ENCODE measurements at regions not wholly inside any gene's neighbourhood (a gene's known extent, or its start where the extent isn't known, plus 50 kb on each side); places are given as distances from the start of the nearest gene placed in this dataset.

- TF ChIP-seq, protein P1, sequence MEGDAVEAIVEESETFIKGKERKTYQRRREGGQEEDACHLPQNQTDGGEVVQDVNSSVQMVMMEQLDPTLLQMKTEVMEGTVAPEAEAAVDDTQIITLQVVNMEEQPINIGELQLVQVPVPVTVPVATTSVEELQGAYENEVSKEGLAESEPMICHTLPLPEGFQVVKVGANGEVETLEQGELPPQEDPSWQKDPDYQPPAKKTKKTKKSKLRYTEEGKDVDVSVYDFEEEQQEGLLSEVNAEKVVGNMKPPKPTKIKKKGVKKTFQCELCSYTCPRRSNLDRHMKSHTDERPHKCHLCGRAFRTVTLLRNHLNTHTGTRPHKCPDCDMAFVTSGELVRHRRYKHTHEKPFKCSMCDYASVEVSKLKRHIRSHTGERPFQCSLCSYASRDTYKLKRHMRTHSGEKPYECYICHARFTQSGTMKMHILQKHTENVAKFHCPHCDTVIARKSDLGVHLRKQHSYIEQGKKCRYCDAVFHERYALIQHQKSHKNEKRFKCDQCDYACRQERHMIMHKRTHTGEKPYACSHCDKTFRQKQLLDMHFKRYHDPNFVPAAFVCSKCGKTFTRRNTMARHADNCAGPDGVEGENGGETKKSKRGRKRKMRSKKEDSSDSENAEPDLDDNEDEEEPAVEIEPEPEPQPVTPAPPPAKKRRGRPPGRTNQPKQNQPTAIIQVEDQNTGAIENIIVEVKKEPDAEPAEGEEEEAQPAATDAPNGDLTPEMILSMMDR (conservative IDR thresholded peaks at IDR 0.05; ENCODE audit: low read length): no peak
- no peak overlapping the region for H3K4me3 ChIP-seq (ENCODE audit: low read length)
These were observed 351.8 kb downstream of the CASP12 start for GRCh38 chr11:104546501-104546900.

GRCh38 chr11:104541701-104542100, 356.6 kb downstream of the CASP12 start:
- TF ChIP-seq, protein P1 (conservative IDR thresholded peaks at IDR 0.05; ENCODE audit: low read length): no peak
- DNase-seq (ENCODE audit: low read depth): no peak

More at GRCh38 chr11:104546501-104546900, 351.8 kb downstream of the CASP12 start:
- DNase-seq (ENCODE audit: low read depth): no peak

DNA sequence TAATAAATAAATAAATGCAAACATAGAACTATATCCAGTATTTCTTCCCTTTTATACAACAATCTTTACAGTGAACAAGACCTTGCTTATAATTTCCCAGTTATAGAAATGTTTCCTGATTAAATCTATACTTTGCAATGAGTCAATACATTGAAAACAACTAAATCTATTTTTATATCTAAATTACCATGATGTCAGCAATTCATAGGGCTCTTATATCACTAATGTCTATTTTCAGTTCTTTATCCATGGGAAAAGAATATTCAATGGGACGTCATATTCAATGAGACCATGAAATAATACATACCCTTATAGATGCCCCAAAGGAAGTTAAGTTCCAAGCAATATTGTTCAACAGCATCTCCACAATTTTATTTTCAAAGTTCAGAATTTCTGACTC, 359.9 kb downstream of the CASP12 start:
- no peak overlapping the region for H3K4me3 ChIP-seq (ENCODE audit: low read length)
- no peak for DNase-seq (ENCODE audit: low read depth)
- TF ChIP-seq, protein P1 (conservative IDR thresholded peaks at IDR 0.05; ENCODE audit: low read length): no peak

More at GRCh38 chr11:104541701-104542100, 356.6 kb downstream of the CASP12 start:
- H3K4me3 ChIP-seq (ENCODE audit: low read length): no peak overlapping the region

- no peak for DNase-seq (ENCODE audit: low read depth)
- H3K4me3 ChIP-seq (ENCODE audit: low read length): no peak overlapping the region
- TF ChIP-seq, protein P1 (conservative IDR thresholded peaks at IDR 0.05; ENCODE audit: low read length): no peak
These were observed 364.0 kb downstream of the CASP12 start for GRCh38 chr11:104534278-104534677.

DNA sequence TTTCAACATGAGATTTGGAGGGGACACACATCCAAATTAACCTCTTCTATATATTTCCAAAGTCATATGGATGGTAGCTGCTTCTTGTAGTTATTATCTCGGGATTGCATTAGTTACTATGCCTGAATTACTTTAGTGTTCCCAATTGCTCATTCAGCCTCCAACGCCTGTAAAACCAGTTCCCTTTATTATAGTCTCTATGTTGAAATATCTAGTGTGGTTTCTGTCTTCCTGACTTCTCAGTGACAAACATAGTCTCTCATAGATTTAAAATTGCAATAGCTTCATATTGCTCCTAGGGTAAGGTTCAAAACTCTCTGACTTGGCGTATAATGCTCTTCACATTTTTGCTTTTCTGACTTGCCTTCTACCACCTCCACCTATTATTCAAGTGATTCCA, 366.4 kb downstream of the CASP12 start:
- H3K4me3 ChIP-seq (ENCODE audit: low read length): no peak overlapping the region
- TF ChIP-seq, protein P1 (conservative IDR thresholded peaks at IDR 0.05; ENCODE audit: low read length): no peak
- DNase-seq (ENCODE audit: low read depth): no peak

DNA sequence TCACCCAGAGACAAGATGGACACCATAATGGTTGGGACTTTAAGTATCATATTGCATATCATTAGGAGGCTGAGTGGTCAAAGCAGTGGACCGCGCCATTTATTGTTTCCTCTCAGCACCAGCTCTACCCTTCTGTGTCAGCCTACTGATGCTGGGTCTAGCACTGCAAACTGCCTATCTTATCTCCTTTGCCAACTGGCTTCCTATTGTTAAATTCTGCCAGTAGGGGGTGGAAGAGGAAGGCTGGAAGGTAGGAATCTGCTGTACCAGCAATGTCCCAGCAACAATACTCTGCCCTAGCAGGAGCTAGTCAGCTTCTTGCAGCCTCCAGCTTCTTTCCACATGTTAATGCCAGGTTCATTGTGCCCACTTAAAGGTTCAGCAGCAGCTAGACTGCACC, 367.1 kb upstream of the PDGFD start:
- H3K4me3 ChIP-seq (ENCODE audit: low read length): no peak overlapping the region
- TF ChIP-seq, protein P1 (conservative IDR thresholded peaks at IDR 0.05; ENCODE audit: low read length): no peak
- DNase-seq (ENCODE audit: low read depth): no peak

GRCh38 chr11:104529906-104530305, 366.0 kb upstream of the PDGFD start:
- TF ChIP-seq, protein P1 (conservative IDR thresholded peaks at IDR 0.05; ENCODE audit: low read length): no peak
- H3K4me3 ChIP-seq (ENCODE audit: low read length): no peak overlapping the region
- DNase-seq (ENCODE audit: low read depth): no peak

Measured in AG10803 (cell line).